ENCODE measurements at regions not wholly inside any gene's neighbourhood (a gene's known extent, or its start where the extent isn't known, plus 50 kb on each side); places are given as distances from the start of the nearest gene placed in this dataset.

DNA sequence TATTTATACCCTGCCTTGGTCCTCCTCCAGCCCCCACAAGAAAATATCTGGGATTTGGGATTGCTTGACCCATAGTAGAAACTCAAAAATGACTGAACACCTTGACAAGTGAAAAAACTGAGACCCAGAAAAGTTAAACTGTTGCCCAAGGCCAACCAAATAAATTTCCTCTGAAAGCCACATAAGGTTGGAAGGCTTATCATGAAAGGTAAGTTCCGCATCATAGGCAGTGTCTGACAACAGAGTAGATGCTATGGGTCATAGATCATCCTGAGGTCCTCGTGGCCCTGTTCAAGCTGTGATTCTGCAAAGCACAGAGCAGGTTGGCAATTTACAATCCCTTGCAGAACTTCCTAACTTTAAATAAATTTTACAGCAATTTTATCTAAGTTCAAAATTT is 140.8 kb upstream of the TSC22D2 start:
- no peak for DNase-seq

DNA sequence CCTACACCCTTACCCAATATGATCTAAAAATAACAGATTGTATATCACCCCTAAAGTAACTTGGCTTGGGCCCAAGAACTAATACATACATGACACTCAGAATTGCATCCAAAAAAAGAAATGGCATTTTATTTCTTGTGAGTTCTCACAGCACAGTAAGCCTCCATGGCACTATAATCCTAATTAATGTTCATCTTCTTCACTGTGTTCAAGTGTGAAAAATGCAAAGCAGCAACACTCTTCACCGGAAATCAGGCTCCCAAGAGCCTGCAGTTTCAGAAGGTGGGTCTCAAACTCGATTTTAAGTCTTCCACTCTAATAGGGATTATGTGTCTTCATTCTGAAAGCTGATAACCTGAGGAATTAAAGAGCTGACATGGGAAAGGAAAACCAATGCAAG is 142.8 kb upstream of the TSC22D2 start:
- DNase-seq = no peak

DNA sequence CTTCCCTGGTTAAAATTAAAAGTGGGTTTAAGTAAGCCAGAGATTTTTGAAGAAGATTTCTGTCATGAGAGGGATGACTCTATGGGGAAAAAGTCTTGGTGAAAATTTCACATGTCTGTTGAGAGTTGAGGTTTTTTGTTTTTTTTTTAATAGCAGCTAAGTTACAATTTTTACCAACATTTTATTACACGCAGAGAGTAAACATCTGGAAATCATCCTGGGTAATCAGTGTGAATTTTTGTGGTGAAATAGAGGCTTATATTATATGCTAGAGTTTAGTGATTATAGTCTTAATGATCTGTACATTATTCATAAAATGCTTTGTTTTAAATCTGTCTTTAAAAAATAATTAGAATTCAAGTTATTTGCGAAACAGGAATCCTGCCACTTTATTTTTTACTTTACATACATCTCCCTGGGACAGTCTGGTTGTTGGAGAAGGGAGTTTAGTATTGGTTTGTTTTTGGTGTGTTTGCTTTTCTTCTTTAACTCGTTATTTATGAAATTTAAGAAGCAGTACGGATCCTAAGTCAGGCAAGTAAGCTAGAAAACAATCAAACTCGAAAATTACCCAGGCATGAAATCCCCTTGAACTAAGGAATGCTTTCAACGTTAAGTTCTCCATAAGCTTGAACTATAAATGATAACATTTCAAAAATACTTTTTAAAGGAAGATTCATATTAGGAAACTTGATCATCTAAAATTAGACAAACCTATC is 143.4 kb upstream of the TSC22D2 start:
- DNase-seq = no peak

DNA sequence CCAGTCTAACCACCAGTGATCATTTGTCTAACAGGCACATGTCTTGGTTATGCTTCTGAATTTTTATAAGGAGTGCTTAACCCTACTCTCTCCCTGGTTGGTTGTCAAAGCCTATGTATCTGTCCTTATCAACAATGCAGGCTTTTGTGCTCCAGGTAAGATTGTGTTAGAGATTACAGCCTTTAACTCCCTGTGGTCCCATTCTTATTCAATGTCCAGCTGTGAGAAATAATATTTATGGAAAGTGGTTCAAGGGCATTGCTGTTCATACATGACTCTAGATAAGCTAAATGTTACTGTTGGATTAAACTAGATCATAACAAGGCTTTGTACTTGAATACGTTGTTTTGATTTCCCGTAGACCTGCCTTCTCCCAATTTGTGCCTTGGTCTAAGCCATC is 146.1 kb upstream of the TSC22D2 start:
- DNase-seq = no peak

DNA sequence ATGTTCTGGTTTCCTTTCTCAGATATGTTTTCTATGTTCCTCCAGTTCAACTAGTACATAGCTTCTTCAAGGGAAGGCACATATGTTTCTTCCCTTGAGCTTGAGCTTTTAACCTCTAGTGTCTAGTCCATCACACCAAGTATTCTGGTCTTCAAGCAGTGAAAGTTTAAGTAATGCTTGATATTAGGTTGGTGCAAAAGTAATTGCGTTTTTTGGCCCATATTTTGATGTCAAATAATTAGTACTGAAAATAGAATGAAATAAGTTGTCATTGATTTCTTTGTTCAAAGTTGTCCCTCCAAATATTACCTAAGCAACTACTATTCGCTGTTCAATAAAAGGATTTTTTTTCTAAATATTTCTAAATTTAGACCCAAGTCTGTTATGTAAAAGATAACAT is 146.7 kb upstream of the TSC22D2 start:
- DNase-seq = no peak

DNA sequence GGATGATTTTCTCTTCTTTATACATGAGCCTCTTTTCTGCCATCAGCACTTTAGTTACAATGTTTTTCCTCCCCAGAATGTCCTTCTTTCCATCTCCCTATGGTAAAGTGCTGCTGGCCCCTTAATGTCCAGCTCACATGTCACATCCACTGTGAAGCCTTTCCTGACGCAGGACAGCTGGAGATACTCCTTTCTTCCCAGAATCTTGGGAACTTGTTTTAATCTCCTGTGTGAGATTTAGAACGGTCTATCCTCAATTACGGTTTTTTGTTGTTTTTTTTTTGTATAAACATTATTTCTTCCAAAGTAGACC is 147.7 kb upstream of the TSC22D2 start:
- peak; percentile 72 for DNase-seq

DNA sequence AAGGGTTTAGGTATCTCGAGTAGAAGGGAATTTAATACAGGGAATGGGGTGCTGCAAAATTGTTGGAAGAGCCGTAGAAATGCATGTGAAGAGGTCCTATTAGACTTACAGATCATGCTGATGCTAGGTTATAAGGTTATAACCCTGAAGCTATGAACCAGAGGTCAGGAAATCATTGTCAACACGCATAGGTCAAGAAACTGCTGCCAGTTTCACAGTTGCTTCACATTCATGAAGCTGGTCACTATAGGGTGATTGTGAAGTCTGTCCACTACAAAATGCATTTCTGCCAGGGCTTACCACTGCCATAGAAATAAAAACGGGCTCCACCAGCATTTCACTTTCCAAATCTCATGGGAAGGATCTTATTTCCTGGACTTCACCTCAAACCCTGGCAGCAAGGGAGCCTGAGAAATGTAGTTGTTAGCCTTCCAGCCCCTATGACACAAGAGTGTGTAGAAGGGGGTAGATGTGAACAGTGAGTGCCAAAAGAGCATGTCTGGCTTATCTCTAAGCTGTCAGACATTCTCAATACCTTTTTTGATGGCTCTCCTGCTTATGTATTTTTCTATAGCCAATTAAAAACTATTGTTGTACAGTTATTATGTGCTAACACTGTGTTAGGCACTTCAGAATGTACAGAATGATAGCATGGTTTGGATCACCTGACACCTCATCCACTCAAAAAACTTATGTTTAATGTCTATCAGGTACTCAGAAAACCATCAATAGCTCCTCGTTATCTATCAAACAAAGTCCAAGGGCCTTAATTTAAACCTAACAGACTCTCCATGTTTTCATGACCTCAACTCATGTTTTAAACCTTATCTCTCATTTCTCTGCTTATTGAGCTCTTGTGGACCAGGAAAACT is 148.3 kb upstream of the TSC22D2 start:
- DNase-seq = no peak

DNA sequence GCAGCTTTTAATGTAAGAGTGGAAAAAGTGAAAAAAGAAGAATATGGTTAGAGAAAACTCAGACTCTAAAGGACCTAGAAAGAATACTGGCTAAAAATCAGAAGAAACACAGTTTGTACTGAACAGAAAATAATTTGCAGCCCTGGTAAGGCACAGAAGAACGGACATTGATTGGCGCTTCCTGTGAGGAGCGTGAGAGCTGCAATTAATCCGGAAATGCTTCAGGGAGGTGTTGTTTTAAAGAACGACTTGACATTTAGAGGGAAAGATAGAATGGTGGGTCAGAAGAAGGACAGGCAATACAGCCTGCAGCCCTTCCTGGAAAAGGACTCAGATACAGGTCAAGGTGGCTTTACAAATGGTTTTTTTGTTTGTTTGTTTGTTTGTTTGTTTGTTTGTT is 151.3 kb upstream of the TSC22D2 start:
- no peak for DNase-seq

DNA sequence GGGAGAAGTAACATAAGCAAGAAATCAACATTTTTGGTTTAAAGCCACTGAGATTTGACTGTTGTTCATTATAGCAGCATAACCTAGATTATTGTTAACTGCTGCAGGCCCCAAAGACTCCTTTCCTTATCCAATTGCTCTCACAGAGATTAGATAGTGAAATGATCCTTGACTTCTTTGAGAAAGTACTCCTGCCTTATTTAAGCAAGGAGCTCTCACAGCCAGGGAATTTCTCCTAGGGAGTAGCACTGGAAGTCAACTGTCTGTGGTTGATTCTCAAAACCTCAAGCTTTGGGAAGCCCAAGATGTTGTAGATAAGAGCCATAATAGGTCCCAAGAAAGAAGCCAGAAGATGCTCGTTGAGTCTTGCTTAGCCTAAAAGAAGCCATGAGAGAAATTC is 151.8 kb upstream of the TSC22D2 start:
- no peak for DNase-seq

DNA sequence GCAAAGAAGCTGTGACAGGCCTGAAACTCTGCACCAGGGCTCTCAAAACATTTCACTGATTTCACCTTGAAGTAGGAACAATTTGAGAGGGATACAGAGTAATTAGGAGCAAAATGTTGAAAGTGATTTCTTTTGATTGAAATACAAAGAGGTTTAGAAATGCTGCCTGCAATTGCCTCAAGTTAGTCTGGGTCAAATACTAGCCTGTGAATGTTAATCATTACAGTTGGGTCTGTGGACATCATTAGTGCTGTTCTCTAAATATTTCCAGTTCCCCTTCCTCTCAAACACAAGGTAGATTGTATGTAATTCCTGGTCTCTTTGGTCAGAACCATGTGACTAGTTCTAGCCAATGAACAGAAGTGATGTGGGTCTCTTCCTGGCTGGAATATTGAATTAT is 152.3 kb upstream of the TSC22D2 start:
- no peak for DNase-seq

DNA sequence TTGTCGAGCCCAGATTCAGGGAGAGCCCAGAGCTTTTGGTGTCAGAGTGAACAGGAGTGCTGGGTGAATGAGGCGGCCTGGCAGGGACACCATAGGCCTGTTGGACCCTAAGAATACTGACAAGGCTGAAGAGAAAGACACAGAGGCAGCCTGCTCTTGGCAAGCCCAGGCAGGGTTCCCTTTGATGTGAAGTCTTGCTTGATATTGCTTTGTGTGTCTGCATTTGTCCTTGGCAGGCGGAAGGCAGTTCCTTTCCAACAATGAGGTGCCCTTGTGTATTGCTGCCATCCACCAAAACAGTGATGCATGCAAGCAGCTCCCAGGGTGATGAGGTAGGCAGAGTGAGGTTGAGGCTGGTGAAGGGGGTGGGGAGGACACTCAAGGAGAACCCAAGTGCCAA is 152.7 kb upstream of the TSC22D2 start:
- DNase-seq = no peak

DNA sequence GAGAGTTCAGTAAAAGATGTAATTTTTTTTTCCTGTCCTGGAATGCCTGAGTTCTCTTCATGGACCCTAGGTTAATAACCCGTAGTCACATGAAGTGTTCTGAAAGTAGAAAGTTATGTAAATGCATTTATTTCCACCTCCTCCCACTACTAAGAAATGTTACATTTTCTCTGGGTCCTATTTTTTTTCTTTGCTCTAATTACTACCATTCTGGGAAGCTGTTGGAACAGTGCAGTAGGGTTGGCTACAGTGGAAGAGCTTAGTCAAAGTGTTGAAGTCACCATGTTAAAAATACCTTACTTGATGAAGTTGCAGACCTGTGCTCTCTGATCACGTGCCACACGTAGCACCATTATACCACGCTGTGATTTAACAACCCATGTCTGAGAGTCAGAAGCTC is 153.8 kb upstream of the TSC22D2 start:
- no peak for DNase-seq

DNA sequence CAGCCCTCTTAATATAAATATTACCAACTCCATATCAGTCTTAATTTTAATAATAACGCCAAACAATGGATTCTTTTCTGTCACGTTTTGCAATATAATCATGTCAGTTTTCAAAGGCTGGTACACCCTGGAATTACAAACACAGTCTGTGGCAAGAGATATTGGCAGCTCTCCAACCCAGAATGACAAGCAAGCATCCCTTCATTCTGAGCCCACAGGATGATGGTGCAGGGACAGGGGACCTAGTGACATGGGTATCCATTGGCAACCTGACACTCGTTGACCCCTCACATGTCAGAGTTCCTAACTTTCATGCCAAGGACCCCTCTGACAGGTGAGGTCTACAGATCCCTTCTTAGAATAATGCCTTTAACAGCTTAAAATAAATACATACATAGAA is 154.5 kb upstream of the TSC22D2 start:
- no peak for DNase-seq

DNA sequence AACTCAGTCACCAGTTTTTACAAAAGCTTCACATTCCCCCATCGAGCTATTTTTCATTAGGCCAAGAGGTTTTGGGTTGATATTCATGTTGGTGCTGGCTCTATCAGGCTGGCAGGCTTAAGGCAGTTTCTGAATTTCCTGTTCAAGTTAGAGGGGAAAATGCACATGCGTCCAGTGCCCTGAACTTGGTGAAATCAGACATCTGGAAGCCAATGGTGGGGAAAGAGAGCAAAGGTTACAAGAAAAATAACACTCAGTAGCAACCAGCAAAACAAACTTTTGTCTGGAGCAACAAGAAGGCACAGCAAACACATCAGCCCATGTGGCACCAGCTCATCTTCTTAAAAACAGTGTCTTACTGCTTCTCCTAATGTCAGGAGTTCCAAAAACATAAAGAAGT is 155.6 kb upstream of the TSC22D2 start:
- DNase-seq = peak; percentile 76

DNA sequence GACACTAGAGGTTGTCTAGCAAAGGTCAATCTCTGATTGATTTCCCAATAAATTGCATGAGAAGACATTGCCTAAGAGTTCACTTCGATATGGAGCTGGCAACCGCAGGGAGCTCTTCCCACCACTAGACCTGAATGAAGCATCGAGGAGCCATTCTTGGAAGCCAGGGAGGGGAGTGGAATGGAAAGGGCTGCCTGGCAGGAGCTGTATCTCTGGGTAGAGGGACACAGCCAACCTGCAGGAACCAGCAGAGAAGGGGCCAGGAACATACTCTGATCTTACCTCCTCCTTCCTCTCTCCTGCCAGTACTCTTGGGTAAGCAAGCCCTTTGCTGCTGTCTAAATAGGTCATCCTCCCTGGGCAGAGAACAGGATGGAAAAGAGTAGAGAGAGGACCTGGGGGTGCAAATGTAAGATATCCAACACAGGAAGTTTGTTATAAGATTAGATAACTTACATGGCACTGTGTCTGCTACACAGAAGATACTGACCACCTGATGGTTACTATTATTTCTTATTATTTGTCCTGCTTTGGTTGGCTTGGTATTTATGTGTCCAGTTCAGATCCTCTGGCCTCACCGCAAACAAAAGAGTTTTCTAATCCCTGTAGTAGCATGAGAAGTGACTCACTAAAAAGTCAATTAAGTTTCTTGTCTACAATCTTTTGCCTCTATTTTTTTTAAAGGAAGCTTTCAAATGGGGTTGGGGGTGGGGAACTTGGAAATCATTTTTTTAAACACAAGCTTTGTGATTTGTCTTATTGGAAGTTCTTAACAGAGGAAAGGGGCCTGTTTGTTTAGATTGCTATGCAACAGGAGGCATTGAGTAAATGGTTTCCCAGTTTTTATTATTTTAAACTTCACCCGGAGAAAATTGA is 156.7 kb upstream of the TSC22D2 start:
- no peak for DNase-seq

DNA sequence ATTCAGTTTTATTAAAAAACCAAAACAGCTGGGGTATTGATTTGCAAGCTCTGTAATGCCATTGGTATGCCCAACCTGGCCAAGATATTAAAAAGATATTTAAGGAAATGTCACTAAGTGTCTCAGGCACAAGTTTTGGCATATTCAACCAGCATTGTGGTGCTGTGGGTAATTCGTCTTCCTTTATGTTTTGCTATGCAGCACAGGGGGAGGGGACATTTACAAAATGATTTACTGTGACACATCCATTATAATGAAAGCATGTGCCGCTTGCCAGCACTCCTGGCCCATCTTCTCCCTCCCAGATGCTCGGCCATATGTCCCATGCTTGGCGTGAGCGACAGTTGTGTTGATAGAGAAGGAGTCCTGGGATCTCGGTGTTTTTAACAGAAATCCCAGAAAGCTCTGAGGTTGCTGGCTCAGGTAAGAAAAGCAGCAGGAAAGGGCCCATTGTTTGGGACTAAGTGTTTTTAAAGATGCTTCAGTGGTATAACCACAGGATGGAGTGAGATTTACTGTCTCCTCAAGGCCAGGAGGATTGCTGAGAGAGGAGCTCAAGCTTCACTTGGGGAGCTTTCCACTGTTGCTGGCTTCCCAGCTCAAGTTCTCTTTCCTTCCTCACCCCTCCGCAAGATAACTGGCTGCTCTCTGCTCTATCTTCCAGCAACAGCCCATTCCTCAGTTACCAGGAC is 158.2 kb upstream of the TSC22D2 start:
- DNase-seq = no peak

DNA sequence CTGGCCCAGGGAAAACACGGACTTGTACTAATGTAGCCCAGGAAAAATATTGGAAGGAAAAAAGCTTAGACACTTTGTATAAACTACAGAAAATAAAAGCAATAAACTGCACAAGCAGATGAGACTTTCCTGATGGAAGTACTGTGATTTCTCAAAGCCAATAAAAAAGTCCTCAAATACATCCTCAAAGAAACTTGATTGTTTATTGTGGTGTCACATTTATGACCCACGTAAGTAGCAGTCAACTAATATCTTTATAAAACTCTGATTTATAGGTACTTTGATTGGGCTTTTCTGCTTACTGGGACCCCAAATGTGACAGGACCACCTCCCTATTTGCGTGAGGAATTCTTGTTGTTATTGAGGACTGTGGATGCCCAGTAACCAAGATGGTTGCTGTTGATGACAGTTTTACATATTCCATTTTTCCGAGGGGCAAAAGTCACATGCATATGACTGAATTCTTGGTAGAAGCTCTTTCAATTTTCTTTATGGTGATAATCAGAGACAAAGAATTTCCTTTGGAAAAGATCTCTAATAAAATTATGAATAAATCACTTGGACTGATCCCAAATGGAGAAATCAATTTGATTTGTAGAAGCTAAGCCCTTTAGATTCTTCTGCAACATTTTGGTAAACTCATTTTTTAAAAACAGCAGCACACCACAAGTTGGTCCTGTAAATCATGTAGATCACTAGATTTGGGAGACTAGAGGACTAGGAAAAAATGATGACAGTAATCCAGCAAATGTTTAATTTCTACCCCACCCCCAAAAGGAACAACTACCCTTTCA is 159.0 kb upstream of the TSC22D2 start:
- DNase-seq = peak; percentile 81

DNA sequence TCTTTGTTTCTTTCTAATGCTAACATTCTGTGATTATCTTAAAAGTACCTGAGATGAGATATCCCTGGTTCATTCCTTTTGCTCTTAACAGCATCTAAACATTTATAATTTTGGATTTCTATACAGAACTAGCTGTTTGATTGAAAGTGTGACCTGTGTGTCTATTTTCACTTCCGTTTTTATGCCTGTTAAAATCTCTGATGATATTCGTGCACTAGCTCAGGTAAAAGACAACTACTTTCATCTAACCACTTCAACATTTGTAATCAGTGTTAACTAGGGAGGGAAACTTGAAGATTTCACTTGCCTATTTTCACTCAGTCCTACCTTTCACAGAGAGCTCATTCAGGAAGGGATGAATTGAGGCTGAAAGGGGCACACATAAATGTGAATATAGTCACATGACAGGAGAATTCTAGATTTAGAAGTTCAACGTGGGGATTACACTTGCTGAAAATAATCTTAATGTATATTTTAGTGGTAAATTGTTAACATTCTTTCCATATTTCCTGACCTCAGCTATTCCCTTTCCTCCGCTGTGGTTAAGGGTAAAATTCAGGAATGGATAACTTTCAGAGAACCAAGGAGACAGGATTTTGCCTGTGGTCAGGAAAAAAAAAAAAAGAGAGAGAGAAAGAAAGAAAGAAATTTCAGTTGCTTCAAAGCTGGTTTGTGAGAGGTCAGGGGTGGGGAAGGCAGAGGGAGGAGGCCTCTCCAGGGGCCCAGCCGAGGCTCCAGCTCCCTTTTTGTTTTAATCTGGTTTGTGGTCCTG is 159.8 kb upstream of the TSC22D2 start:
- DNase-seq = no peak

DNA sequence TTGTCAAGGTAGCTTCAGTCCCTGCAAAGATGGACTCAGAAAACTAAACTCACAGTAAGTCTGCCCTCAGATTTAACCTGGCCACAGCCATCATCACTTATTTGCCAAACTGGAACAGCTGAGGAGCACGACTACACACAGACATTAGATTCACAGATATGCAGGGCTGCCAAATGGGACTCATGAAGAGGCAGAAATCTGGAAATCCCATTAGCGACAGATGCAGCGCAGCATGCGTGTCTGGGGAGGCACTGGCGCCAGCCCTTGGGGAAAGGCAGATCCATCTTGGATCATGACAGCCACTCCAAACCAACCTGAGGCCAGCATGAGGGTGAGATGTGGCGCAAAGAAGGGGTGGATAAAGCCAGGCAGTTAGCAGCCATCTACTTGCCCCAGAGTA is 160.7 kb upstream of the TSC22D2 start:
- no peak for DNase-seq

DNA sequence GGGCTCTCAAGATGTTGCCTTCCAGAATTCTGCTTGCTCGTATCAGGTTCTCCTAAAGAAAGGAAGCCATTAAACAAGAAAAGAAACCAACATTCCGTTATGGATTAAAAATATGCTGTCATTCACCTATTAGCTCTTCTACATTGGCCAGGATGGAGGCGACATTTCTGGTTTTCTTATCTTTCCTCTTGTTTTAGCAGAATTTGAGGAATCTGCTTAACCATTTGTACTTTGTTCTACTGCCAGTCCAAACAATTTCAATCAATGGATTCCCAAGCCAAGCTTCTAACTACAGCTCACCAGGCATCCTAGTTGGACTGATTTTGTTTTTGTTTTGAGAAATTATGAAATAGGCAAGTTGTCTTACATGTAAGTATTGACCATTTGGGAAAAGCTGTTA is 164.6 kb upstream of the TSC22D2 start:
- DNase-seq = no peak

All from renal pelvis (tissue), 1 donor.